HL-60 (cell line): ENCODE measurements at regions not wholly inside any gene's neighbourhood (a gene's known extent, or its start where the extent isn't known, plus 50 kb on each side); places are given as distances from the start of the nearest gene placed in this dataset.

ENCODE experiments used
- DNase-seq, 2 experiments: peaks; one replicate each; pipeline ENCODE4 v3.0.0-alpha.2; 2010 to 2020; ENCODE audit warnings: low read depth in 1 of 2, low spot score in 1 of 2
- H3K27ac ChIP-seq: fragments of 250-450 bp; sonication (Bioruptor Pico); replicated peaks from 2 replicates; pipeline ENCODE4 v1.5.1; 2020; ENCODE audit warnings: mild to moderate bottlenecking, moderate library complexity
- H3K27me3 ChIP-seq: fragments of 250-450 bp; sonication (Bioruptor Pico); 2 replicates; pipeline ENCODE4 v1.5.1; 2021; ENCODE audit warnings: mild to moderate bottlenecking, moderate library complexity; ENCODE audit not compliant: insufficient read depth, poor library complexity, severe bottlenecking
- H3K4me3 ChIP-seq: replicated peaks from 2 replicates; pipeline ENCODE4 v1.5.1; 2011; ENCODE audit warnings: mild to moderate bottlenecking, control low read depth, low read length; ENCODE audit not compliant: insufficient read depth
- CTCF ChIP-seq: IDR thresholded peaks from one replicate; pipeline ENCODE4 v1.5.1; 2011; ENCODE audit warnings: low read length, control low read depth, inconsistent platforms; ENCODE audit not compliant: insufficient read depth
- GABPA ChIP-seq: IDR thresholded peaks from 2 replicates; pipeline ENCODE4 v1.6.1; 2012; ENCODE audit warnings: low read depth
- POLR2AphosphoS5 ChIP-seq: IDR thresholded peaks from 2 replicates; pipeline ENCODE4 v1.6.1; 2012; ENCODE audit warnings: low read depth
- REST ChIP-seq: IDR thresholded peaks from 2 replicates; pipeline ENCODE4 v1.6.1; 2012; ENCODE audit warnings: low read depth; ENCODE audit not compliant: insufficient replicate concordance
- SPI1 ChIP-seq: IDR thresholded peaks from 2 replicates; pipeline ENCODE4 v1.6.1; 2012; ENCODE audit warnings: low read depth, mild to moderate bottlenecking, borderline replicate concordance

- no peaks in the 10 kb centered on the region for H3K27me3 ChIP-seq
- no peak overlapping the region for H3K27ac ChIP-seq
- no peak overlapping the region for H3K4me3 ChIP-seq
- no peak for DNase-seq
- TF ChIP-seq CTCF (no peak), GABPA (no peak), SPI1 (no peak), POLR2AphosphoS5 (no peak), REST (no peak)
Observed at GRCh38 chr5:2187687-2188086, 305.0 kb upstream of the IRX4 start.

GRCh38 chr5:2187156-2187555 is 304.4 kb upstream of the IRX4 start:
- H3K27me3 ChIP-seq: no peaks in the 10 kb centered on the region
- no peak for DNase-seq
- TF ChIP-seq CTCF: no peak
- no peak for TF ChIP-seq GABPA
- TF ChIP-seq REST: no peak
- H3K27ac ChIP-seq: no peak overlapping the region
- no peak overlapping the region for H3K4me3 ChIP-seq

- no peak overlapping the region for H3K4me3 ChIP-seq
- H3K27me3 ChIP-seq: no peaks in the 10 kb centered on the region
- no peak for DNase-seq
- TF ChIP-seq POLR2AphosphoS5 (no peak), REST (no peak), GABPA (no peak), CTCF (no peak)
- no peak overlapping the region for H3K27ac ChIP-seq
Observed at GRCh38 chr5:2186472-2187015, 303.8 kb upstream of the IRX4 start.
